ENCODE measurements at regions not wholly inside any gene's neighbourhood (a gene's known extent, or its start where the extent isn't known, plus 50 kb on each side); places are given as distances from the start of the nearest gene placed in this dataset.

DNA sequence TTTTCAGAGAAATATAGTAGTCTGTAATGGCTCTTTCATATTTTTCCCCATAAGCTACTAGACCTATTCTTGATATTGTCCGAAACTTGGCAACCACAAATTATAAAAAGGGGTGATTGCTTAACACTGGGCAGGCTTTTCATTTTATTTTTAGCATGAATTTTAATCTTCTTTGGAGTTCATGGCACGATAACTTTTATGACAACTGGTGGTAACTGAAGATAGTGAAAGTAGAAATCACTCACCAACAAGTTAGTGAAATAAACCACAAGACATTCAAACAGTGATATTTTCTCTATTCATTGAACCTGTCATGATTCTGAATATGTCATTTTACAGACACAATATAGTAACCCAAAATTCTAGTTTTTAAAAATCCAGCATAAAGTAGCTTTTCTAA, 213.9 kb downstream of the PRDM9 start:
- TF ChIP-seq EZH2 (IDR thresholded peaks at IDR 0.05), result no peak
- TF ChIP-seq POLR2AphosphoS5 (IDR thresholded peaks at IDR 0.05; ENCODE audit: borderline replicate concordance, low read depth, low read length), result no peak

Data from SK-N-MC (cell line).